Activated T-helper 2 cell treated with anti-CD3 and anti-CD28 coated beads, Interferon-gamma antibody, Interleukin-2, Interleukin-4, amounts not matched to agents 10 μg/mL and 5 μg/mL and 100 μg/mL, durations not matched to agents 14 hours and 24 hours and 36 hours (primary cell): ENCODE measurements at regions not wholly inside any gene's neighbourhood (a gene's known extent, or its start where the extent isn't known, plus 50 kb on each side); places are given as distances from the start of the nearest gene placed in this dataset.

ENCODE experiments used
- DNase-seq: peaks from one replicate; pipeline ENCODE4 v3.0.0; 2021; ENCODE audit warnings: low spot score
- H3K27ac Mint-ChIP-seq: one replicate; pipeline ENCODE4 v1.8.0; 2021; ENCODE audit warnings: mixed read lengths
- H3K27me3 Mint-ChIP-seq: one replicate; pipeline ENCODE4 v1.8.0; 2021; ENCODE audit warnings: low read depth, mixed read lengths
- H3K36me3 Mint-ChIP-seq: one replicate; pipeline ENCODE4 v1.8.0; 2021; ENCODE audit warnings: low read depth, mixed read lengths
- H3K4me1 Mint-ChIP-seq: one replicate; pipeline ENCODE4 v1.8.0; 2021; ENCODE audit warnings: low read depth, mixed read lengths
- H3K4me3 Mint-ChIP-seq: one replicate; pipeline ENCODE4 v1.8.0; 2021; ENCODE audit warnings: low read depth, mild to moderate bottlenecking, moderate library complexity, mixed read lengths
- H3K9me3 Mint-ChIP-seq: one replicate; pipeline ENCODE4 v1.8.0; 2021; ENCODE audit warnings: mixed read lengths
- intact Hi-C: fragments of 100-400 bp; cut with micrococcal nuclease; formaldehyde crosslinking; loops from one replicate; pipeline ENCODE4 v1.15.1; 2023

DNA sequence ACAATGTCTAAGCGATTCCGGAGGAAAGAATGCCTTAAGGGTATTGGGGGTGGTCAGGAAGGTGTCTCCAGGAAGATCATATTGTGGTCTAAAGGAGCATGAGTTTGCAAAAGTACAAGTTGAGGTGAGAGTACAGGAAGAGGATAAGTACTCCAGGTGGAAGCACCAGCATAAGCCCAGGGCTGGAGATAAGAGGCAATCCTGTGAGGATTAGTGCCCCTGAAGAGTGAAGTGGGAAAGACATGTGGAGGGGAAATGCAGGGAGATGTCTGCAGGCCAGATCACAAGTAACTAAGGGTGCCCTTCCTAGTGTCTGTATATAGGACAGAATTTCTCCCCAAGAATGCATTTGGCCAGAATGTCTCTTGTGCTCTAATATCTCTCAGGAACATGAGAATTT is 188.3 kb upstream of the DPT start:
- no peak overlapping the region for H3K27ac Mint-ChIP-seq
- no peaks in the 10 kb centered on the region for H3K36me3 Mint-ChIP-seq
- no peaks in the 10 kb centered on the region for H3K9me3 Mint-ChIP-seq
- intact Hi-C loops: no loop called here
- H3K27me3 Mint-ChIP-seq: peaks cover 11% of the 10 kb centered on the region
- no peak overlapping the region for H3K4me3 Mint-ChIP-seq
- no peak for DNase-seq
- H3K4me1 Mint-ChIP-seq: peaks cover 8% of the 10 kb centered on the region

- DNase-seq: no peak
- intact Hi-C loops: no loop called here
- H3K4me3 Mint-ChIP-seq: no peak overlapping the region
- peaks cover 11% of the 10 kb centered on the region for H3K27me3 Mint-ChIP-seq
- peaks cover 9% of the 10 kb centered on the region for H3K4me1 Mint-ChIP-seq
- no peaks in the 10 kb centered on the region for H3K36me3 Mint-ChIP-seq
- H3K27ac Mint-ChIP-seq: no peak overlapping the region
- no peaks in the 10 kb centered on the region for H3K9me3 Mint-ChIP-seq
Measured at GRCh38 chr1:168917796-168918195, 188.7 kb upstream of the ATP1B1 start.

- Mint-ChIP-seq H3K27ac (no peak overlapping the region), H3K4me3 (no peak overlapping the region), H3K9me3 (no peaks in the 10 kb centered on the region), H3K27me3 (peaks cover 12% of the 10 kb centered on the region), H3K4me1 (peaks cover 9% of the 10 kb centered on the region), H3K36me3 (no peaks in the 10 kb centered on the region)
- no peak for DNase-seq
- intact Hi-C loops: no loop called here
Measured at GRCh38 chr1:168918860-168919741, 187.4 kb upstream of the ATP1B1 start.

- Mint-ChIP-seq H3K4me3 (no peak overlapping the region), H3K27me3 (peaks cover 13% of the 10 kb centered on the region), H3K36me3 (no peaks in the 10 kb centered on the region), H3K27ac (no peak overlapping the region), H3K4me1 (peaks cover 9% of the 10 kb centered on the region), H3K9me3 (no peaks in the 10 kb centered on the region)
- intact Hi-C loops: no loop called here
- no peak for DNase-seq
Measured at GRCh38 chr1:168920456-168921094, 185.9 kb upstream of the ATP1B1 start.

GRCh38 chr1:168921629-168922028 is 184.9 kb upstream of the ATP1B1 start:
- peaks cover 9% of the 10 kb centered on the region for H3K4me1 Mint-ChIP-seq
- intact Hi-C loops: no loop called here
- no peaks in the 10 kb centered on the region for H3K9me3 Mint-ChIP-seq
- H3K4me3 Mint-ChIP-seq: no peak overlapping the region
- no peaks in the 10 kb centered on the region for H3K36me3 Mint-ChIP-seq
- no peak for DNase-seq
- no peak overlapping the region for H3K27ac Mint-ChIP-seq
- H3K27me3 Mint-ChIP-seq: peaks cover 10% of the 10 kb centered on the region

- H3K36me3 Mint-ChIP-seq: no peaks in the 10 kb centered on the region
Measured at GRCh38 chr1:168923521-168924136, 182.9 kb upstream of the ATP1B1 start.

GRCh38 chr1:168924976-168925375 is 181.5 kb upstream of the ATP1B1 start:
- DNase-seq: no peak
- Mint-ChIP-seq H3K4me3 (no peak overlapping the region), H3K4me1 (peaks cover 9% of the 10 kb centered on the region), H3K27ac (no peak overlapping the region), H3K36me3 (no peaks in the 10 kb centered on the region), H3K9me3 (no peaks in the 10 kb centered on the region), H3K27me3 (peaks cover 14% of the 10 kb centered on the region)
- intact Hi-C loops: no loop called here

More at GRCh38 chr1:168923521-168924136, 182.9 kb upstream of the ATP1B1 start:
- no peak overlapping the region for H3K4me3 Mint-ChIP-seq
- H3K27me3 Mint-ChIP-seq: peaks cover 5% of the 10 kb centered on the region
- no peak for DNase-seq
- peaks cover 9% of the 10 kb centered on the region for H3K4me1 Mint-ChIP-seq
- H3K27ac Mint-ChIP-seq: no peak overlapping the region
- intact Hi-C loops: no loop called here
- H3K9me3 Mint-ChIP-seq: no peaks in the 10 kb centered on the region

GRCh38 chr1:168926236-168926635 is 180.3 kb upstream of the ATP1B1 start:
- intact Hi-C loops: no loop called here
- peaks cover 22% of the 10 kb centered on the region for H3K27me3 Mint-ChIP-seq
- H3K36me3 Mint-ChIP-seq: no peaks in the 10 kb centered on the region
- no peaks in the 10 kb centered on the region for H3K9me3 Mint-ChIP-seq
- no peak for DNase-seq
- H3K4me1 Mint-ChIP-seq: peaks cover 9% of the 10 kb centered on the region
- no peak overlapping the region for H3K27ac Mint-ChIP-seq
- H3K4me3 Mint-ChIP-seq: no peak overlapping the region

GRCh38 chr1:168932539-168932938 is 174.0 kb upstream of the ATP1B1 start:
- H3K9me3 Mint-ChIP-seq: no peaks in the 10 kb centered on the region
- no peak overlapping the region for H3K27ac Mint-ChIP-seq
- peaks cover 34% of the 10 kb centered on the region for H3K27me3 Mint-ChIP-seq
- intact Hi-C loops: no loop called here
- no peaks in the 10 kb centered on the region for H3K36me3 Mint-ChIP-seq
- no peak overlapping the region for H3K4me3 Mint-ChIP-seq
- no peak for DNase-seq
- H3K4me1 Mint-ChIP-seq: no peaks in the 10 kb centered on the region

GRCh38 chr1:168933141-168933805 is 173.2 kb upstream of the ATP1B1 start:
- Mint-ChIP-seq H3K9me3 (no peaks in the 10 kb centered on the region), H3K4me3 (no peak overlapping the region), H3K27me3 (peaks cover 32% of the 10 kb centered on the region), H3K4me1 (no peaks in the 10 kb centered on the region), H3K27ac (no peak overlapping the region), H3K36me3 (no peaks in the 10 kb centered on the region)
- intact Hi-C loops: no loop called here
- no peak for DNase-seq

DNA sequence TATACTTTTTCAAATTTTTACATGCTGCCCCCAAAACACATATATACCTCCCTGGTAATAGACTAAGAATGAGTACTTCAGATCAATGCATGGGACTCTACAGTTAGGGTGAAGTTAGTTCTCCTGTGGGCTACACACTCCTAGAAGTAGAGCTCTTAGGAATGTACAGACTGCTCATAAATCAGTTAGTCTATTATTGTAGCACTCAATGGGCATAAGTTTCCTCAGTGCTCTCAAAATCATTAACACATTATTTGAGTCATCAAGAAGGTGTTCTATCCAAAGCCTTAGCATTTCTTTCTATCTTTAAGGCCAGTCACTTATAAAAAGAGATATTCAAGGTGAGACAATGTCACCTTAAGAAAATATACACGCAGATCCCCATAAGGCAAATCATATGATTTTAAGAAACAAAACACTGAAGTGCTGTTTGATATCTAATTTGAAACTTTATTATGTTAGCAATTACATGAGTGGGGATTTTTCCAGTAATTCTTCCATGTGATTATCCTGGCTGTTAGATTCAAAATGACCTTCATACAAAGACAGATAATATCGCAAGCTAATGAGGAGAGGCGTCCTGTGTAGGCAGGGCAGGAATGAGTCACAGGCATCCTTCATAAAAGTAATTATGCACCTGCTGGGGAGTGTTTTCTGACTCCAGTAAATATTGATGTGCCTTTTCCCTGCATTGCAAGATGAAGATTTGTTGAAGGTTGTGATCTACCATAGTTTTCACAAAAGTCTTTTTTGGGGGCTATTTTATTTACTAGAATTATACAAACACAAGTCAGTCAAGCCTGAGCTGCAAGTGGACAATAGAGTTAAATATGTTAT is 167.2 kb upstream of the ATP1B1 start:
- no peak for DNase-seq
- intact Hi-C loops: no loop called here
- H3K27me3 Mint-ChIP-seq: peaks cover 33% of the 10 kb centered on the region
- no peak overlapping the region for H3K27ac Mint-ChIP-seq
- no peaks in the 10 kb centered on the region for H3K4me1 Mint-ChIP-seq
- H3K36me3 Mint-ChIP-seq: no peaks in the 10 kb centered on the region
- no peak overlapping the region for H3K4me3 Mint-ChIP-seq
- no peaks in the 10 kb centered on the region for H3K9me3 Mint-ChIP-seq

GRCh38 chr1:168939947-168940223 is 166.6 kb upstream of the ATP1B1 start:
- Mint-ChIP-seq H3K4me3 (no peak overlapping the region), H3K9me3 (no peaks in the 10 kb centered on the region), H3K27me3 (peaks cover 31% of the 10 kb centered on the region), H3K4me1 (no peaks in the 10 kb centered on the region), H3K27ac (no peak overlapping the region), H3K36me3 (no peaks in the 10 kb centered on the region)
- intact Hi-C loops: no loop called here
- no peak for DNase-seq
